CD4-positive, alpha-beta memory T cell (primary cell): ENCODE measurements at regions not wholly inside any gene's neighbourhood (a gene's known extent, or its start where the extent isn't known, plus 50 kb on each side); places are given as distances from the start of the nearest gene placed in this dataset.

Experiments used
- CTCF ChIA-PET: fragments of 350-600 bp; sonication (Branson Sonifier 250); formaldehyde crosslinking; loops from one replicate; lab custom pipeline; 2021; ENCODE audit warnings: inconsistent platforms; ENCODE audit not compliant: partially characterized antibody; lab: Charles Lee
- POLR2A ChIA-PET: fragments of 350-600 bp; sonication (Branson Sonifier 250); formaldehyde crosslinking; loops from one replicate; lab custom pipeline; 2021; ENCODE audit not compliant: partially characterized antibody; lab: Charles Lee
- DNase-seq, 5 donors: peaks; one replicate each; pipeline versions ENCODE4 v3.0.0 to v3.0.0-alpha.2; 2020 to 2022; ENCODE audit warnings: mixed read lengths in 1 of 5
- H3K27ac ChIP-seq: one replicate; pipeline ENCODE4 v1.7.0; 2013; ENCODE audit warnings: low read depth, low read length
- H3K27me3 ChIP-seq: 2 replicates; pipeline ENCODE4 v1.7.0; 2013; ENCODE audit warnings: mild to moderate bottlenecking, low read length, moderate library complexity; ENCODE audit not compliant: insufficient read depth
- H3K36me3 ChIP-seq: 2 replicates; pipeline ENCODE4 v1.7.0; 2013; ENCODE audit warnings: mild to moderate bottlenecking, low read length, moderate library complexity; ENCODE audit not compliant: insufficient read depth
- H3K4me1 ChIP-seq: 2 replicates; pipeline ENCODE4 v1.7.0; 2013; ENCODE audit warnings: mild to moderate bottlenecking, low read length, moderate library complexity; ENCODE audit not compliant: insufficient read depth
- H3K4me3 ChIP-seq, 2 donors: one replicate each; pipeline ENCODE4 v1.7.0; 2013; ENCODE audit warnings: low read length in 2 of 2, mild to moderate bottlenecking in 1 of 2
- H3K9me3 ChIP-seq, 2 donors: one replicate each; pipeline ENCODE4 v1.7.0; 2013; ENCODE audit warnings: low read length in 2 of 2, control low read depth in 1 of 2; ENCODE audit not compliant: control insufficient read depth in 1 of 2
- H3K27ac Mint-ChIP-seq, 7 donors: one replicate each; pipeline ENCODE4 v1.8.0; 2020 to 2021; ENCODE audit warnings: mixed read lengths in 7 of 7, mild to moderate bottlenecking in 6 of 7, inconsistent platforms in 3 of 7, moderate library complexity in 3 of 7
- H3K27me3 Mint-ChIP-seq, 2 donors: one replicate each; pipeline ENCODE4 v1.8.0; 2020 to 2021; ENCODE audit warnings: mixed read lengths in 2 of 2
- H3K36me3 Mint-ChIP-seq, 2 donors: one replicate each; pipeline ENCODE4 v1.8.0; 2020 to 2021; ENCODE audit warnings: mixed read lengths in 2 of 2, inconsistent platforms in 1 of 2, mild to moderate bottlenecking in 1 of 2
- H3K4me1 Mint-ChIP-seq, 4 donors: one replicate each; pipeline ENCODE4 v1.8.0; 2020 to 2021; ENCODE audit warnings: mixed read lengths in 4 of 4, mild to moderate bottlenecking in 1 of 4
- H3K4me3 Mint-ChIP-seq, 8 donors: one replicate each; pipeline ENCODE4 v1.8.0; 2020 to 2021; ENCODE audit warnings: mixed read lengths in 8 of 8, mild to moderate bottlenecking in 7 of 8, moderate library complexity in 6 of 8, inconsistent platforms in 3 of 8
- H3K9me3 Mint-ChIP-seq, 8 donors: one replicate each; pipeline ENCODE4 v1.8.0; 2020 to 2021; ENCODE audit warnings: mixed read lengths in 8 of 8, mild to moderate bottlenecking in 5 of 8, inconsistent platforms in 3 of 8, moderate library complexity in 1 of 8
- intact Hi-C: fragments of 100-400 bp; cut with micrococcal nuclease; formaldehyde crosslinking; loops from one replicate; pipeline ENCODE4 v1.15.1; 2023

DNA sequence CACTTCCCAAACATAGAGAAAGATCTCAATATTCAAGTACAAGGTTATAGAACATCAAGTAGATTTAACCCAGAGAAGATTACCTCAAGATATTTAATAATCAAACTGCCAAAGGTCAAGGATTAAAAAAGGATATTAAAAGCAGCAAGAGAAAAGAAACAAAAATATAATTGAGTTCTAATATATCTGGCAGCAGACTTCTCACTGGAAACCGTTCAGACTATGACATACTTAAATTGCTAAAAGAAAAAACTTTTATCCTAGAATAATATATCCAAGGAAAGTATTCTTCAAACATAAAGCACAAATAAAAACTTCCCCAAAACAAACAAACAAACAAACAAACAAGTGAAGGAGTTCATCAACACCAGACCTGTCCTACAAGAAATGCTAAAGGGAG, 92.4 kb downstream of the FSCB start:
- Mint-ChIP-seq H3K4me1 (no peaks in the 10 kb centered on the region), H3K36me3 (no peaks in the 10 kb centered on the region), H3K9me3 (peaks cover 0 to 21% (median 12%) of the 10 kb centered on the region in 8 donors), H3K4me3 (no peak overlapping the region), H3K27ac (no peak overlapping the region), H3K27me3 (no peaks in the 10 kb centered on the region)
- DNase-seq = no peak
- no peak overlapping the region for H3K4me3 ChIP-seq
- no peaks in the 10 kb centered on the region for H3K4me1 ChIP-seq
- no peaks in the 10 kb centered on the region for H3K27me3 ChIP-seq
- ChIA-PET POLR2A (no interaction called here), CTCF (no interaction called here)
- no peaks in the 10 kb centered on the region for H3K9me3 ChIP-seq
- H3K27ac ChIP-seq = no peak overlapping the region
- H3K36me3 ChIP-seq = no peaks in the 10 kb centered on the region
- intact Hi-C loops = no loop called here

DNA sequence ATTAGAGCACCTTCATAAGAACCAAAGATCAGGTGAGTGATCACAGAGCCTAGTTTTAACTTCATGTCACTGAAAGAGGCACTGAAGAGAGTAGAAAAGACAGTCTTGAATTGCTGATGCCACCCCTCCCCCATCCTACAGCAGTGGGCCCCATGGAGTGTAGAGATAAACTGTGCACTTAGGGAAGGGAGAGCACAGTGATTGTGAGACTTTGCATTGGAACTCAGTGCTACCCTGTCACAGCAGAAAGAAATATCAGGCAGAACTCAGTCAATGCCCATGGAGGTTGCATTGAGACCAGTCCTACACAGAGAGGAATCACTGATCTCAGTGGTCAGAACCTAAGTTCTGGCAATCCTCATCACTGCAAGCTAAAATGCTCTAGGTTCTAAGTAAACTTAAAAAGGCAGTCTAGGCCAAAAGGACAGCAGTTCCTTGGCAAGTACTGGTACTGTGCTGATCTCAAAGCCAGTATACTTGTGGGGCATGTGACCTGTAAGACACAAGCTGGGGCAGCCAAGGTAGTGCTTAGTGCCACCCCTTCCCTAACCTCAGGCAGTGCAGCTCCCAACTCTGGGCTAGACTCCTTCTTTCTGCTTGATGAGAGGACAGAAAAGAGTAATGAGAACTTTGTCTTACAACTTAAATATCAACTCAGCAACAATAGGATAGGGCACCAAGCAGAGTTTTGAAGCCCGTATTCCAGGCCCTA, 94.1 kb downstream of the FSCB start:
- peaks cover 0 to 21% (median 8%) of the 10 kb centered on the region in 8 donors for H3K9me3 Mint-ChIP-seq
- H3K27ac Mint-ChIP-seq = no peak overlapping the region
- no peaks in the 10 kb centered on the region for H3K27me3 Mint-ChIP-seq
- Histone ChIP-seq H3K36me3 (no peaks in the 10 kb centered on the region), H3K27me3 (no peaks in the 10 kb centered on the region), H3K9me3 (no peaks in the 10 kb centered on the region), H3K4me1 (no peaks in the 10 kb centered on the region), H3K27ac (no peak overlapping the region), H3K4me3 (no peak overlapping the region)
- H3K4me1 Mint-ChIP-seq = no peaks in the 10 kb centered on the region
- POLR2A ChIA-PET = no interaction called here
- no peaks in the 10 kb centered on the region for H3K36me3 Mint-ChIP-seq
- intact Hi-C loops = no loop called here
- no peak for DNase-seq
- CTCF ChIA-PET = no interaction called here
- H3K4me3 Mint-ChIP-seq = no peak overlapping the region

DNA sequence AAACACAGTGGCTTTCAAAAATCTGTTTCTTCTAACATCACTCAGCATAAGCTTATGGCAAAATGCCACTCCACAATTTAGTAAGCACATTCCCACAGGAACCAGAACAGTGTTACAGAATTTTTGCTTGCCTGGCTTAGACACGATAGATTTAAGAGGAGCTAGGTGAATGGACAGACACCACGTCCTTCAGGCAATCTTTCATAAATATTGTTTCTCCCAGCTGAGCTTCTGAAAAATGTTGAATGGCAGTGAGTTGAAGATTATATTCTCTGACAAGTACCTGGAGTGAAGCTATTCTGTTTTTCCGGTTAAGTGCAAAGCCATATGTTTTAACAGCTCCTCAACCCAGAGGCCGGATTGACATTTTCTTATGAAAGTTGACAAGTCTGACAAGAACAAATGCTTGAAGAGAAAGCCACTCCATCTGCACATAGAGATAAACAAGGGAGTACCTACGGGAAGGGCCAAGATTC, 102.0 kb downstream of the FSCB start:
- no peak for DNase-seq
- H3K9me3 Mint-ChIP-seq = peaks cover 0 to 10% (median under 1%) of the 10 kb centered on the region in 8 donors
- Histone ChIP-seq H3K27me3 (no peaks in the 10 kb centered on the region), H3K36me3 (no peaks in the 10 kb centered on the region), H3K4me1 (no peaks in the 10 kb centered on the region), H3K4me3 (no peak overlapping the region), H3K9me3 (no peaks in the 10 kb centered on the region), H3K27ac (no peak overlapping the region)
- no peak overlapping the region for H3K27ac Mint-ChIP-seq
- no peaks in the 10 kb centered on the region for H3K27me3 Mint-ChIP-seq
- H3K4me1 Mint-ChIP-seq = no peaks in the 10 kb centered on the region
- POLR2A ChIA-PET = no interaction called here
- intact Hi-C loops = no loop called here
- H3K4me3 Mint-ChIP-seq = no peak overlapping the region
- CTCF ChIA-PET = no interaction called here
- no peaks in the 10 kb centered on the region for H3K36me3 Mint-ChIP-seq

DNA sequence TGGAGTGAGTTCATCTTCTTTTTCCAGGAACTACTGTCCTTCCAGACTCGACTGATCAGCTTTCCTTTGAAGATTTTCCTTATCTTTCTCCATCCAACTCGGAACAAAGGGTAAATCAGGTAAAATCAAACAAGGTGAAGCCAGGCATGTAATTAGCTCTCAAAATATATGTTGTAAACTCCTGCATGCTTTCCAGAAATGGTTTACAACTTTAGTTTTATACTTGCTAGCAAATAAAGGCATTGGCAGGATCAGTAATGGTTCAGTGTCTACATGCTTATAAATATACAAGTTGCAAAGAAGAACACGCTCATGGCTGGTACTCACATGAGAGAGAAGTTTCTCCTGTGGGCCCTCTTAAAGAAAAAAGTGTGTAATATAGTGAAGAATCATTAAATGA, 102.5 kb downstream of the FSCB start:
- no peak overlapping the region for H3K4me3 Mint-ChIP-seq
- no peaks in the 10 kb centered on the region for H3K4me1 Mint-ChIP-seq
- no peak for DNase-seq
- peaks cover 0 to 10% (median 1%) of the 10 kb centered on the region in 8 donors for H3K9me3 Mint-ChIP-seq
- intact Hi-C loops = no loop called here
- H3K27ac ChIP-seq = no peak overlapping the region
- H3K36me3 Mint-ChIP-seq = no peaks in the 10 kb centered on the region
- no peak overlapping the region for H3K4me3 ChIP-seq
- H3K9me3 ChIP-seq = no peaks in the 10 kb centered on the region
- no peaks in the 10 kb centered on the region for H3K27me3 Mint-ChIP-seq
- ChIA-PET POLR2A (no interaction called here), CTCF (no interaction called here)
- no peaks in the 10 kb centered on the region for H3K27me3 ChIP-seq
- H3K27ac Mint-ChIP-seq = no peak overlapping the region
- no peaks in the 10 kb centered on the region for H3K4me1 ChIP-seq
- H3K36me3 ChIP-seq = no peaks in the 10 kb centered on the region

DNA sequence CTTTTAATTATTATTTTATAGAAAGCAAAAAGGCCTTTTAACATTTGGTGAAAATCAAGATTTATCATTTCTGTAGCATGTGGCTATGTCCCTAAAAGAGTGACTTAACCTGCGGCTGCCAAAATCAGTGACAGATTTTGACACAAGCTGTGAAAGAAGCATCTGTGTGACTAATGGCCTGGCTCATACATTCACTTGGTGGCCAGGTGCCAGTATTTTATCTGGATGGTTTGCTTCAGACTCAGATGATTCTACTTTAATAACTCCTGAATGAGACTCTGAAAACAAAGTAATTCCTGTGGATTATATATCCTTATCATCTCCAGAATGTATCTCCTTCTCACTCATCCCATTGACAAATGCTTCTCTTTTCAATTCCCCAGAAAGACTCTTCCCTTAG, 103.0 kb downstream of the FSCB start:
- Mint-ChIP-seq H3K36me3 (no peaks in the 10 kb centered on the region), H3K27ac (no peak overlapping the region), H3K27me3 (no peaks in the 10 kb centered on the region), H3K4me1 (no peaks in the 10 kb centered on the region), H3K4me3 (no peak overlapping the region), H3K9me3 (peaks cover 0 to 8% (median 1%) of the 10 kb centered on the region in 8 donors)
- H3K27me3 ChIP-seq = no peaks in the 10 kb centered on the region
- DNase-seq = no peak
- no peaks in the 10 kb centered on the region for H3K9me3 ChIP-seq
- no peaks in the 10 kb centered on the region for H3K4me1 ChIP-seq
- no peak overlapping the region for H3K27ac ChIP-seq
- no peaks in the 10 kb centered on the region for H3K36me3 ChIP-seq
- ChIA-PET CTCF (no interaction called here), POLR2A (no interaction called here)
- no peak overlapping the region for H3K4me3 ChIP-seq
- intact Hi-C loops = no loop called here

DNA sequence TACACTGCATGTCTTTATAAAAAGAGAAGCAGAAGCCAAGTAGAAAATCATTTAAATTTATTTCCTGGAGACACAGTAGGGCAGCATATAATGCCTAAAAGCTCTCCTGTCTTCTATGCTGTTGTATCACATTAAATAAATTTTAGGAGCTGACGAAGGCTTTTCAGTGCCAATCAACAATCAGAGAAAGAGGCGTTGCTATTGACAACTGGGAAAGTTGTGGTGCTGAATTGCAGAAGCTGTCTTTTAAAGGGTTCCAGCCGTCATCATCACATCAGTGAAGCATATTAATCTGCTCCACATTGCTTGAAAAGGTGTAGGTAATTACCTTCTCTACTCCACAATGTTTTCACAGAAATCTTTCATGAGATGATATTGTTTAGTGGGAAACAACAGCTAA, 103.9 kb downstream of the FSCB start:
- no peak overlapping the region for H3K27ac Mint-ChIP-seq
- Histone ChIP-seq H3K4me1 (no peaks in the 10 kb centered on the region), H3K36me3 (no peaks in the 10 kb centered on the region), H3K4me3 (no peak overlapping the region), H3K27ac (no peak overlapping the region), H3K27me3 (no peaks in the 10 kb centered on the region), H3K9me3 (no peaks in the 10 kb centered on the region)
- no peak overlapping the region for H3K4me3 Mint-ChIP-seq
- no peaks in the 10 kb centered on the region for H3K36me3 Mint-ChIP-seq
- H3K27me3 Mint-ChIP-seq = no peaks in the 10 kb centered on the region
- ChIA-PET POLR2A (no interaction called here), CTCF (no interaction called here)
- H3K9me3 Mint-ChIP-seq = peaks cover 0 to 7% (median 1%) of the 10 kb centered on the region in 8 donors
- intact Hi-C loops = no loop called here
- H3K4me1 Mint-ChIP-seq = no peaks in the 10 kb centered on the region
- DNase-seq = no peak

DNA sequence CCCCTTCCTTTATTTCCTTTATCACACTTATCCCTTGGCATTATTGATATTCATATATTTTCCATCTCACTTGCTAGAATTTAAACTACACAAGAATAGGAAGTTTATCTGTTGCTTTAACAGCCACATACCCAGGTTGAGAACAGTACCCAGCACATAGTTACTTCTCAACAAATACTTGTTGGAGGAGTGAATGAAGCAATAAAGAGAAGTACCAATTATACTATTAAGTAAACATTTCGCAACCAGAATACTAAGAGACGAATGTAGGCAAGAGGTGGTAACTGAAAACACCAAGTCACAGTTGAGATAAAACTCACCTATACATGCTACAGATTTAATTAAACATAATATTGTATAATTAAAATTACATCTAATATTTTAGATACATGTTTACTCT, 110.9 kb downstream of the FSCB start:
- Mint-ChIP-seq H3K27ac (no peak overlapping the region), H3K4me1 (no peaks in the 10 kb centered on the region), H3K9me3 (peaks cover 0 to 8% (median 4%) of the 10 kb centered on the region in 8 donors), H3K27me3 (no peaks in the 10 kb centered on the region), H3K36me3 (no peaks in the 10 kb centered on the region), H3K4me3 (no peak overlapping the region)
- intact Hi-C loops = no loop called here
- H3K27ac ChIP-seq = no peak overlapping the region
- H3K9me3 ChIP-seq = no peaks in the 10 kb centered on the region
- no peaks in the 10 kb centered on the region for H3K27me3 ChIP-seq
- ChIA-PET CTCF (no interaction called here), POLR2A (no interaction called here)
- H3K4me3 ChIP-seq = no peak overlapping the region
- H3K4me1 ChIP-seq = no peaks in the 10 kb centered on the region
- no peaks in the 10 kb centered on the region for H3K36me3 ChIP-seq
- DNase-seq = no peak
